H1 (cell line): ENCODE measurements at regions not wholly inside any gene's neighbourhood (a gene's known extent, or its start where the extent isn't known, plus 50 kb on each side); places are given as distances from the start of the nearest gene placed in this dataset.

Experiments
- CTCF ChIP-seq, 3 experiments: IDR thresholded peaks; 1 replicate in 2 of 3; 2 replicates in 1 of 3; pipeline versions ENCODE4 v1.5.1 to v1.6.1; 2011; ENCODE audit warnings: low read length in 3 of 3, mild to moderate bottlenecking in 3 of 3, inconsistent platforms in 2 of 3, low read depth in 1 of 3, moderate library complexity in 1 of 3; ENCODE audit not compliant: insufficient read depth in 1 of 3; ENCODE audit errors: control extremely low read depth in 1 of 3

- TF ChIP-seq CTCF (IDR thresholded peaks at IDR 0.05; ENCODE audit: control extremely low read depth in 1 of 3, insufficient read depth in 1 of 3, low read depth in 1 of 3, low read length in 3 of 3): 0 out of 4 replicates have a peak, but pooled peaks of 1 of the 3 experiments have one; percentile 6
These were observed 699.8 kb downstream of the NR2F2 start (continued) for GRCh38 chr15:97030251-97030650.
